ENCODE measurements at regions not wholly inside any gene's neighbourhood (a gene's known extent, or its start where the extent isn't known, plus 50 kb on each side); places are given as distances from the start of the nearest gene placed in this dataset.

DNA sequence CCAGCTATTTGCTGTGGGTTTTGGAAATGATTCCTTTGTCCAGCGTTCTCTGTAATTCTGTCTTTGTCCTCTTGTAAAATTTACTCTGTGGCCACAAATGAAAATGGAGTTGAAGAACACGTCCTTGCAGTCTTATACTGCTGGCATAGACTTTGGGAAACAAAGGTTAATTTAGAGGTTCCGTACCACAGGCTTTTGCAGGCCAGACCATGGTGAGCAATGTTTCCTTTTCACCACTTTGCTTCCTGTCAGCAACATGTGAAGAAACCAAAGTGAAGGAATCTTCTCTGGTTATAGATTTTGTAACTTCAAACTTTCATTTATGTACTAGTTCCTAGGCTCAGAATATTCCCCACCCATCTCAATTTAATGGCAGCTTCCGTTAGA is 488.5 kb downstream of the MDFIC start (continued):
- TF ChIP-seq, protein P1, sequence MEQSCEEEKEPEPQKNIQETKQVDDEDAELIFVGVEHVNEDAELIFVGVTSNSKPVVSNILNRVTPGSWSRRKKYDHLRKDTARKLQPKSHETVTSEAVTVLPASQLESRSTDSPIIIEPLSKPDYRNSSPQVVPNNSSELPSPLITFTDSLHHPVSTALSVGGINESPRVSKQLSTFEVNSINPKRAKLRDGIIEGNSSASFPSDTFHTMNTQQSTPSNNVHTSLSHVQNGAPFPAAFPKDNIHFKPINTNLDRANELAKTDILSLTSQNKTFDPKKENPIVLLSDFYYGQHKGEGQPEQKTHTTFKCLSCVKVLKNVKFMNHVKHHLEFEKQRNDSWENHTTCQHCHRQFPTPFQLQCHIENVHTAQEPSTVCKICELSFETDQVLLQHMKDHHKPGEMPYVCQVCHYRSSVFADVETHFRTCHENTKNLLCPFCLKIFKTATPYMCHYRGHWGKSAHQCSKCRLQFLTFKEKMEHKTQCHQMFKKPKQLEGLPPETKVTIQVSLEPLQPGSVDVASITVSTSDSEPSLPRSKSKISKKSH (CRISPR knock-in tag; IDR thresholded peaks at IDR 0.05): no peak
- TF ChIP-seq ATF7 (IDR thresholded peaks at IDR 0.05) (no peak), LCOR (CRISPR knock-in tag; IDR thresholded peaks at IDR 0.05) (no peak), SRF (CRISPR knock-in tag; IDR thresholded peaks at IDR 0.05) (no peak), SP1 (CRISPR knock-in tag; IDR thresholded peaks at IDR 0.05) (no peak), ARID1B (IDR thresholded peaks at IDR 0.05) (no peak)

DNA sequence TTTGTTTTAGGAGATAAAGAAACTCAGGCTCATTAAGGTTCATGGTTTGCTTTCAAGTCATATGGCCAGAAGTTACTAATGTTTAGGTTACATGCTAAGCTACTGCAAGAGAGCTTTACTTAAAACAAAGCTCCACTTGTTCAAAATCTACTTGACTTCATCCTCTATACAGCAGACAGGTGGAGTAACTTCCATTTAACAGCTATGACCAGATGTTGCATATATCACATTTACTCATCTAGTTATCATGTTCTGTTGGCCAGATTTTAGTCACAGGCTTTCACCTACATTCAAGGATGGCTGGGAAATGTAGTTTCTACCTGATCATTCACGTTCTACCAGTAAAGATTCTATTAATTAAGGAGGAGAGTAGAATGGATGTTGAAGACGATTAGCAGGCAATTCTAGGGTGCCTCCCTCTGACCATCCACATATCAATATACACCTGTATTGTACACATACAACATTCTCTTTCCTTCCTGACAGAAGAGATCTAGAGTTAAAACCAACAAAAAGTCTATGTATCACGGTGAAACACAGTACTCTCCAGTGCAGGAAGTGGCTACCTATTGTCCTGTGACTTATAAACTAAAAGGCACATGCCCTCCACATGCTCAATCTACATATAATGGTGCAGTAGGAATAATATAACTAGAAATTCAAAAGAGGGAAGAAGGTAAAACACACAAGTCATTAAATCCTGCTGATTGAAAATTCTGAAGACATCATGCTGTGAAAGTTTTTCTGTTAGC is 488.0 kb downstream of the MDFIC start:
- Histone ChIP-seq H3K4me1 (replicated peaks in 1 of 2; ENCODE audit: control insufficient read depth in 2 of 2, insufficient read depth in 2 of 2, low read length in 2 of 2) (no peaks in the 10 kb centered on the region), H3K4me2 (ENCODE audit: insufficient read depth, low read length) (no peak overlapping the region), H3K9me1 (ENCODE audit: control insufficient read depth, insufficient read depth, low read length) (no peaks in the 10 kb centered on the region), H3K4me3 (no peak overlapping the region), H2AFZ (ENCODE audit: low read depth, low read length) (no peak overlapping the region), H3K27me3 (ENCODE audit: control insufficient read depth in 2 of 2, insufficient read depth in 2 of 2, low read length in 2 of 2) (no peaks in the 10 kb centered on the region), H4K20me1 (replicated peaks; ENCODE audit: control insufficient read depth, insufficient read depth, low read length) (no peaks in the 10 kb centered on the region), H3K27ac (ENCODE audit: extremely low read depth, low read depth, low read length) (no peak overlapping the region), H3K79me2 (ENCODE audit: control insufficient read depth, insufficient read depth, low read length) (no peaks in the 10 kb centered on the region), H3K36me3 (ENCODE audit: control insufficient read depth, insufficient read depth, low read length) (no peaks in the 10 kb centered on the region), H3K9me3 (replicated peaks; ENCODE audit: control insufficient read depth, insufficient read depth, low read depth, low read length) (no peaks in the 10 kb centered on the region; the same call in 1 of the 2 replicates), H3K9ac (ENCODE audit: insufficient read depth in 1 of 2, low read depth in 2 of 2, low read length in 2 of 2) (no peak overlapping the region)
- ChIA-PET POLR2A (interaction anchor here (0.9 kb wide), 1 partner anchor 13 kb away, joined by 3 read pairs; no protein-coding TSS in a partner anchor), CTCF (ENCODE audit: low intra/inter-chr PET ratio) (no interaction called here)
- intact Hi-C loops (cut with micrococcal nuclease): no loop called here
- BruUV-seq (replicated peaks): no TSS peak
- WGBS (ENCODE audit: insufficient coverage, low coverage, missing lambda C conversion rate): 1% methylated on average over 3 of the region's 3 CpGs
- in situ Hi-C loops (cut with MboI): no loop called here
- DNase-seq (ENCODE audit: extremely low read depth in 1 of 4, low spot score in 3 of 4) (no peak), FAIRE-seq (no peak), ATAC-seq (no peak)
- TF ChIP-seq, protein P2, sequence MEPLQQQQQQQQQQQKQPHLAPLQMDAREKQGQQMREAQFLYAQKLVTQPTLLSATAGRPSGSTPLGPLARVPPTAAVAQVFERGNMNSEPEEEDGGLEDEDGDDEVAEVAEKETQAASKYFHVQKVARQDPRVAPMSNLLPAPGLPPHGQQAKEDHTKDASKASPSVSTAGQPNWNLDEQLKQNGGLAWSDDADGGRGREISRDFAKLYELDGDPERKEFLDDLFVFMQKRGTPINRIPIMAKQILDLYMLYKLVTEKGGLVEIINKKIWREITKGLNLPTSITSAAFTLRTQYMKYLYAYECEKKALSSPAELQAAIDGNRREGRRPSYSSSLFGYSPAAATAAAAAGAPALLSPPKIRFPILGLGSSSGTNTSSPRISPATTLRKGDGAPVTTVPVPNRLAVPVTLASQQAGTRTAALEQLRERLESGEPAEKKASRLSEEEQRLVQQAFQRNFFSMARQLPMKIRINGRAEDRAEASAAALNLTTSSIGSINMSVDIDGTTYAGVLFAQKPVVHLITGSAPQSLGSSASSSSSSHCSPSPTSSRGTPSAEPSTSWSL (CRISPR knock-in tag; IDR thresholded peaks at IDR 0.05; ENCODE audit: borderline replicate concordance): no peak
- TF ChIP-seq HNRNPH1 (optimal IDR thresholded peaks at IDR 0.05; ENCODE audit: low read depth, low read length) (no peak), ZNF444 (CRISPR knock-in tag; IDR thresholded peaks at IDR 0.05) (no peak), FIP1L1 (IDR thresholded peaks at IDR 0.05; ENCODE audit: low read depth, low read length, poor library complexity, severe bottlenecking) (no peak), CREBBP (IDR thresholded peaks at IDR 0.05; ENCODE audit: low read depth, low read length) (no peak), NFYB (IDR thresholded peaks at IDR 0.05; ENCODE audit: extremely low read depth, insufficient read length) (no peak), PPARD (CRISPR knock-in tag; IDR thresholded peaks at IDR 0.05) (no peak), MAFK (IDR thresholded peaks at IDR 0.05; ENCODE audit: low read length) (no peak), MTA2 (IDR thresholded peaks at IDR 0.05; ENCODE audit: low read depth) (no peak), HDAC2 (IDR thresholded peaks at IDR 0.05) (no peak), DPF2 (IDR thresholded peaks at IDR 0.05) (no peak), TCF7L2 (IDR thresholded peaks at IDR 0.05; ENCODE audit: low read depth, low read length) (no peak), ZNF764 (CRISPR knock-in tag; IDR thresholded peaks at IDR 0.05; ENCODE audit: low read depth) (no peak)
- TF ChIP-seq, protein P3, sequence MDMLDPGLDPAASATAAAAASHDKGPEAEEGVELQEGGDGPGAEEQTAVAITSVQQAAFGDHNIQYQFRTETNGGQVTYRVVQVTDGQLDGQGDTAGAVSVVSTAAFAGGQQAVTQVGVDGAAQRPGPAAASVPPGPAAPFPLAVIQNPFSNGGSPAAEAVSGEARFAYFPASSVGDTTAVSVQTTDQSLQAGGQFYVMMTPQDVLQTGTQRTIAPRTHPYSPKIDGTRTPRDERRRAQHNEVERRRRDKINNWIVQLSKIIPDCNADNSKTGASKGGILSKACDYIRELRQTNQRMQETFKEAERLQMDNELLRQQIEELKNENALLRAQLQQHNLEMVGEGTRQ (CRISPR knock-in tag; IDR thresholded peaks at IDR 0.05): no peak
